Keratinocyte (primary cell): ENCODE measurements at regions not wholly inside any gene's neighbourhood (a gene's known extent, or its start where the extent isn't known, plus 50 kb on each side); places are given as distances from the start of the nearest gene placed in this dataset.

Experiments used
- EZH2 ChIP-seq: IDR thresholded peaks from one replicate; pipeline ENCODE4 v1.6.1; 2012; ENCODE audit warnings: inconsistent platforms, mild to moderate bottlenecking, low read length, moderate library complexity
- TF ChIP-seq, protein P1 (sequence below), 3 experiments: IDR thresholded peaks in 1 of 3; conservative IDR thresholded peaks in 1 of 3; optimal IDR thresholded peaks in 1 of 3; 2 replicates in 2 of 3; 3 replicates in 1 of 3; pipeline versions ENCODE3 to v1.5.1; 2011; ENCODE audit warnings: low read length in 3 of 3, mild to moderate bottlenecking in 3 of 3, moderate library complexity in 2 of 3, control low read depth in 1 of 3, inconsistent platforms in 1 of 3; ENCODE audit not compliant: insufficient read depth in 2 of 3; ENCODE audit errors: extremely low read depth in 1 of 3

GRCh38 chr13:109913936-109914510, 127.6 kb upstream of the IRS2 start:
- TF ChIP-seq, protein P1, sequence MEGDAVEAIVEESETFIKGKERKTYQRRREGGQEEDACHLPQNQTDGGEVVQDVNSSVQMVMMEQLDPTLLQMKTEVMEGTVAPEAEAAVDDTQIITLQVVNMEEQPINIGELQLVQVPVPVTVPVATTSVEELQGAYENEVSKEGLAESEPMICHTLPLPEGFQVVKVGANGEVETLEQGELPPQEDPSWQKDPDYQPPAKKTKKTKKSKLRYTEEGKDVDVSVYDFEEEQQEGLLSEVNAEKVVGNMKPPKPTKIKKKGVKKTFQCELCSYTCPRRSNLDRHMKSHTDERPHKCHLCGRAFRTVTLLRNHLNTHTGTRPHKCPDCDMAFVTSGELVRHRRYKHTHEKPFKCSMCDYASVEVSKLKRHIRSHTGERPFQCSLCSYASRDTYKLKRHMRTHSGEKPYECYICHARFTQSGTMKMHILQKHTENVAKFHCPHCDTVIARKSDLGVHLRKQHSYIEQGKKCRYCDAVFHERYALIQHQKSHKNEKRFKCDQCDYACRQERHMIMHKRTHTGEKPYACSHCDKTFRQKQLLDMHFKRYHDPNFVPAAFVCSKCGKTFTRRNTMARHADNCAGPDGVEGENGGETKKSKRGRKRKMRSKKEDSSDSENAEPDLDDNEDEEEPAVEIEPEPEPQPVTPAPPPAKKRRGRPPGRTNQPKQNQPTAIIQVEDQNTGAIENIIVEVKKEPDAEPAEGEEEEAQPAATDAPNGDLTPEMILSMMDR (optimal IDR thresholded peaks at IDR 0.05 in 1 of 3, IDR thresholded peaks at IDR 0.05 in 1 of 3, conservative IDR thresholded peaks at IDR 0.05 in 1 of 3; ENCODE audit: extremely low read depth in 1 of 3, insufficient read depth in 2 of 3, low read length in 3 of 3): no peak
- no peak for TF ChIP-seq EZH2
